ENCODE measurements at regions not wholly inside any gene's neighbourhood (a gene's known extent, or its start where the extent isn't known, plus 50 kb on each side); places are given as distances from the start of the nearest gene placed in this dataset.
A peak's percentile ranks its signal among the peaks of the same experiment; 100 is the strongest.

DNA sequence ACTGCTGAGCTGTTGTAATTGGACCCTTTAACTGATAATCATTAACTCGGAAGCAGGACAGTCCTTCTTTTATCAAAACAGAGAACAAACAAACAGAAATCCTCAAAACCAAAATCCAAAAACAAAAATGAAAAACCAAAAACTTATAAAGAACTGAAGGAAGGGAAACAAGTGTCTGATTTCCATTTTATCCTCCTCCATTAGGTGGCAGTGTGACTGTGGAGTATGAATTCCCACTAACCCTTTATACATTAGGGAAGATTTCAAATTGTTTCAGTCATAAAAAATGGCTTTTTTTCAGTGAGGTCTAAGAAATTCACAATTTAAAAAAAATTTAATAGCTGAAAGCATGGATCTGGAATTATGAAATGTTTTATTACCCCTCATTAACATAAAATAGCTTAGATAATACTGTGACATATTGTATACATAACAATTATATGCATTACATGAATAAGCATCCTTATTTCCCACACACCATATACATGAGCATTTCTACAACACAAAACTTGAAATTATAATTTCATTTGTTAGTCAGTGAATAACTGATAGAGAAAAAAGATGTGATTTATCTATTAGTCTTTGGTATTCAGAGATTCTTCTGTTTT is 1074.3 kb upstream of the PCDH9 start:
- TF ChIP-seq, protein P1, sequence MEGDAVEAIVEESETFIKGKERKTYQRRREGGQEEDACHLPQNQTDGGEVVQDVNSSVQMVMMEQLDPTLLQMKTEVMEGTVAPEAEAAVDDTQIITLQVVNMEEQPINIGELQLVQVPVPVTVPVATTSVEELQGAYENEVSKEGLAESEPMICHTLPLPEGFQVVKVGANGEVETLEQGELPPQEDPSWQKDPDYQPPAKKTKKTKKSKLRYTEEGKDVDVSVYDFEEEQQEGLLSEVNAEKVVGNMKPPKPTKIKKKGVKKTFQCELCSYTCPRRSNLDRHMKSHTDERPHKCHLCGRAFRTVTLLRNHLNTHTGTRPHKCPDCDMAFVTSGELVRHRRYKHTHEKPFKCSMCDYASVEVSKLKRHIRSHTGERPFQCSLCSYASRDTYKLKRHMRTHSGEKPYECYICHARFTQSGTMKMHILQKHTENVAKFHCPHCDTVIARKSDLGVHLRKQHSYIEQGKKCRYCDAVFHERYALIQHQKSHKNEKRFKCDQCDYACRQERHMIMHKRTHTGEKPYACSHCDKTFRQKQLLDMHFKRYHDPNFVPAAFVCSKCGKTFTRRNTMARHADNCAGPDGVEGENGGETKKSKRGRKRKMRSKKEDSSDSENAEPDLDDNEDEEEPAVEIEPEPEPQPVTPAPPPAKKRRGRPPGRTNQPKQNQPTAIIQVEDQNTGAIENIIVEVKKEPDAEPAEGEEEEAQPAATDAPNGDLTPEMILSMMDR (IDR thresholded peaks at IDR 0.05 in 8 of 11, conservative IDR thresholded peaks at IDR 0.05 in 3 of 11) = peak in 6 of 11 experiments; percentile 39 to 53 (median 44)
- TF ChIP-seq POLR2A (IDR thresholded peaks at IDR 0.05) (no peak), POLR2AphosphoS5 (IDR thresholded peaks at IDR 0.05) (no peak)

Measured in spleen (tissue), 7 donors.